Liver (tissue), 8 donors: ENCODE measurements at regions not wholly inside any gene's neighbourhood (a gene's known extent, or its start where the extent isn't known, plus 50 kb on each side); places are given as distances from the start of the nearest gene placed in this dataset.

Experiments
- DNase-seq: peaks from one replicate; pipeline ENCODE4 v3.0.0-alpha.2; 2017; ENCODE audit warnings: low spot score
- H3K27ac ChIP-seq, 2 donors: one replicate each; pipeline ENCODE4 v1.7.0; 2013; ENCODE audit warnings: inconsistent platforms in 2 of 2, low read length in 2 of 2, control low read depth in 1 of 2, low read depth in 1 of 2, mild to moderate bottlenecking in 1 of 2
- H3K27me3 ChIP-seq, 4 donors: one replicate each; pipeline versions ENCODE4 v1.6.1 to v1.7.0; 2013; ENCODE audit warnings: low read length in 3 of 4, inconsistent platforms in 1 of 4, mild to moderate bottlenecking in 1 of 4, moderate library complexity in 1 of 4; ENCODE audit not compliant: control insufficient read depth in 4 of 4, insufficient read depth in 4 of 4
- H3K36me3 ChIP-seq, 4 donors: one replicate each; pipeline versions ENCODE4 v1.6.1 to v1.7.0; 2013; ENCODE audit warnings: low read length in 3 of 4, mild to moderate bottlenecking in 3 of 4, low read depth in 1 of 4, moderate library complexity in 1 of 4; ENCODE audit not compliant: control insufficient read depth in 4 of 4, insufficient read depth in 3 of 4
- H3K4me1 ChIP-seq, 4 donors: one replicate each; pipeline versions ENCODE4 v1.6.1 to v1.7.0; 2013; ENCODE audit warnings: low read length in 3 of 4, mild to moderate bottlenecking in 3 of 4, moderate library complexity in 1 of 4; ENCODE audit not compliant: control insufficient read depth in 4 of 4, insufficient read depth in 4 of 4
- H3K4me3 ChIP-seq, 3 donors: one replicate each; pipeline versions ENCODE4 v1.6.1 to v1.7.0; 2013; ENCODE audit warnings: low read length in 3 of 3, control low read depth in 1 of 3, low read depth in 1 of 3, mild to moderate bottlenecking in 1 of 3
- H3K9ac ChIP-seq, 2 donors: one replicate each; pipeline ENCODE4 v1.7.0; 2013; ENCODE audit warnings: low read length in 2 of 2, mild to moderate bottlenecking in 2 of 2, moderate library complexity in 2 of 2, control low read depth in 1 of 2, low read depth in 1 of 2
- H3K9me3 ChIP-seq, 4 donors: one replicate each; pipeline versions ENCODE4 v1.6.1 to v1.7.0; 2013; ENCODE audit warnings: low read length in 3 of 4; ENCODE audit not compliant: control insufficient read depth in 4 of 4
- ATF3 ChIP-seq: IDR thresholded peaks from 2 replicates; pipeline ENCODE4 v1.6.1; 2016; ENCODE audit warnings: antibody characterized with exemption
- FOXA1 ChIP-seq: IDR thresholded peaks from 2 replicates; pipeline ENCODE4 v1.6.1; 2016; ENCODE audit warnings: antibody characterized with exemption
- GABPA ChIP-seq, 2 donors: IDR thresholded peaks in 1 of 2; conservative IDR thresholded peaks in 1 of 2; 2 replicates each; pipeline ENCODE4 v1.6.1; 2016; ENCODE audit warnings: antibody characterized with exemption in 2 of 2, mild to moderate bottlenecking in 1 of 2, moderate library complexity in 1 of 2
- HNF4A ChIP-seq, 2 donors: conservative IDR thresholded peaks; 2 replicates each; pipeline ENCODE4 v1.6.1; 2016; ENCODE audit warnings: antibody characterized with exemption in 2 of 2, mild to moderate bottlenecking in 2 of 2
- HNF4G ChIP-seq: IDR thresholded peaks from 2 replicates; pipeline ENCODE4 v1.6.1; 2016; ENCODE audit warnings: antibody characterized with exemption
- MAX ChIP-seq: IDR thresholded peaks from 2 replicates; pipeline ENCODE4 v1.6.1; 2016; ENCODE audit warnings: antibody characterized with exemption
- NR2F2 ChIP-seq: IDR thresholded peaks from 2 replicates; pipeline ENCODE4 v1.6.1; 2016; ENCODE audit warnings: antibody characterized with exemption
- RAD21 ChIP-seq, 2 donors: IDR thresholded peaks; 2 replicates each; pipeline ENCODE4 v1.6.1; 2016; ENCODE audit warnings: antibody characterized with exemption in 2 of 2, mild to moderate bottlenecking in 2 of 2
- RXRA ChIP-seq, 2 donors: IDR thresholded peaks; 2 replicates each; pipeline ENCODE4 v1.6.1; 2017 to 2018; ENCODE audit warnings: antibody characterized with exemption in 2 of 2, mild to moderate bottlenecking in 1 of 2
- SP1 ChIP-seq: IDR thresholded peaks from 2 replicates; pipeline ENCODE4 v1.6.1; 2018; ENCODE audit warnings: antibody characterized with exemption, mild to moderate bottlenecking
- YY1 ChIP-seq: IDR thresholded peaks from 2 replicates; pipeline ENCODE4 v1.6.1; 2016; ENCODE audit warnings: antibody characterized with exemption, mild to moderate bottlenecking
- ZBTB33 ChIP-seq: IDR thresholded peaks from 2 replicates; pipeline ENCODE4 v1.6.1; 2016; ENCODE audit warnings: antibody characterized with exemption
- WGBS: extraction: QIAGEN DNeasy Blood & Tissue Kit; methylation state at CpG from one replicate; pipeline ENCODE4 v1.1.7; 2013; 5-methylcytosine and 5-hydroxymethylcytosine counted together
- TF ChIP-seq, protein P1 (sequence below): fragments of 150-350 bp; IDR thresholded peaks from 2 replicates; pipeline ENCODE4 v1.5.1; 2017; ENCODE audit warnings: improper control_type of control experiment, low read depth, low read length; ENCODE audit not compliant: missing input control
- donor health status: healthy.
- donor health status: healthy.
- donor health status: healthy.
- donor health status: healthy.
- donor health status: healthy.

- Histone ChIP-seq H3K9me3 (peaks cover 0 to 11% (median under 1%) of the 10 kb centered on the region in 4 donors), H3K36me3 (no peaks in the 10 kb centered on the region), H3K27me3 (no peaks in the 10 kb centered on the region), H3K9ac (no peak overlapping the region), H3K4me1 (no peaks in the 10 kb centered on the region), H3K27ac (no peak overlapping the region), H3K4me3 (no peak overlapping the region)
- no peak for DNase-seq
- WGBS = 56% methylated on average over 1 of the region's 1 CpG
- TF ChIP-seq HNF4G = no peak
- no peak for TF ChIP-seq YY1
- TF ChIP-seq RXRA (IDR thresholded peaks at IDR 0.05) = no peak
- TF ChIP-seq ZBTB33 = no peak
- no peak for TF ChIP-seq HNF4A (conservative IDR thresholded peaks at IDR 0.05)
- no peak for TF ChIP-seq ATF3
- TF ChIP-seq GABPA (IDR thresholded peaks at IDR 0.05 in 1 of 2, conservative IDR thresholded peaks at IDR 0.05 in 1 of 2) = no peak
- TF ChIP-seq, protein P1, sequence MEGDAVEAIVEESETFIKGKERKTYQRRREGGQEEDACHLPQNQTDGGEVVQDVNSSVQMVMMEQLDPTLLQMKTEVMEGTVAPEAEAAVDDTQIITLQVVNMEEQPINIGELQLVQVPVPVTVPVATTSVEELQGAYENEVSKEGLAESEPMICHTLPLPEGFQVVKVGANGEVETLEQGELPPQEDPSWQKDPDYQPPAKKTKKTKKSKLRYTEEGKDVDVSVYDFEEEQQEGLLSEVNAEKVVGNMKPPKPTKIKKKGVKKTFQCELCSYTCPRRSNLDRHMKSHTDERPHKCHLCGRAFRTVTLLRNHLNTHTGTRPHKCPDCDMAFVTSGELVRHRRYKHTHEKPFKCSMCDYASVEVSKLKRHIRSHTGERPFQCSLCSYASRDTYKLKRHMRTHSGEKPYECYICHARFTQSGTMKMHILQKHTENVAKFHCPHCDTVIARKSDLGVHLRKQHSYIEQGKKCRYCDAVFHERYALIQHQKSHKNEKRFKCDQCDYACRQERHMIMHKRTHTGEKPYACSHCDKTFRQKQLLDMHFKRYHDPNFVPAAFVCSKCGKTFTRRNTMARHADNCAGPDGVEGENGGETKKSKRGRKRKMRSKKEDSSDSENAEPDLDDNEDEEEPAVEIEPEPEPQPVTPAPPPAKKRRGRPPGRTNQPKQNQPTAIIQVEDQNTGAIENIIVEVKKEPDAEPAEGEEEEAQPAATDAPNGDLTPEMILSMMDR = no peak
Measured at GRCh38 chr14:84770030-84770429, 759.9 kb upstream of the FLRT2 start.

GRCh38 chr14:84777356-84777755, 752.6 kb upstream of the FLRT2 start:
- Histone ChIP-seq H3K4me3 (no peak overlapping the region), H3K27ac (no peak overlapping the region), H3K36me3 (no peaks in the 10 kb centered on the region), H3K9ac (no peak overlapping the region), H3K9me3 (no peaks in the 10 kb centered on the region), H3K4me1 (no peaks in the 10 kb centered on the region), H3K27me3 (no peaks in the 10 kb centered on the region)
- TF ChIP-seq NR2F2 = no peak
- no peak for TF ChIP-seq HNF4A (conservative IDR thresholded peaks at IDR 0.05)
- TF ChIP-seq MAX = no peak
- TF ChIP-seq RAD21 (IDR thresholded peaks at IDR 0.05) = no peak
- TF ChIP-seq FOXA1 = no peak
- no peak for TF ChIP-seq YY1
- TF ChIP-seq SP1 = no peak
- TF ChIP-seq, protein P1 = no peak
- TF ChIP-seq ATF3 = no peak
- DNase-seq = no peak
- 61% methylated on average over 2 of the region's 2 CpGs for WGBS
